HG02759 (cell line): ENCODE measurements at regions not wholly inside any gene's neighbourhood (a gene's known extent, or its start where the extent isn't known, plus 50 kb on each side); places are given as distances from the start of the nearest gene placed in this dataset.

Source experiments
- ATAC-seq: cut with Tn5 transposase; IDR thresholded peaks from one replicate; pipeline ENCODE4 v1.9.1; 2021; ENCODE audit warnings: mild to moderate bottlenecking, moderate library complexity; ENCODE audit not compliant: unreplicated experiment

- no peak for ATAC-seq
Measured at GRCh38 chr5:6806668-6807067, 93.4 kb downstream of the TENT4A start.

- ATAC-seq = no peak
Measured at GRCh38 chr5:6808462-6808861, 95.2 kb downstream of the TENT4A start.

DNA sequence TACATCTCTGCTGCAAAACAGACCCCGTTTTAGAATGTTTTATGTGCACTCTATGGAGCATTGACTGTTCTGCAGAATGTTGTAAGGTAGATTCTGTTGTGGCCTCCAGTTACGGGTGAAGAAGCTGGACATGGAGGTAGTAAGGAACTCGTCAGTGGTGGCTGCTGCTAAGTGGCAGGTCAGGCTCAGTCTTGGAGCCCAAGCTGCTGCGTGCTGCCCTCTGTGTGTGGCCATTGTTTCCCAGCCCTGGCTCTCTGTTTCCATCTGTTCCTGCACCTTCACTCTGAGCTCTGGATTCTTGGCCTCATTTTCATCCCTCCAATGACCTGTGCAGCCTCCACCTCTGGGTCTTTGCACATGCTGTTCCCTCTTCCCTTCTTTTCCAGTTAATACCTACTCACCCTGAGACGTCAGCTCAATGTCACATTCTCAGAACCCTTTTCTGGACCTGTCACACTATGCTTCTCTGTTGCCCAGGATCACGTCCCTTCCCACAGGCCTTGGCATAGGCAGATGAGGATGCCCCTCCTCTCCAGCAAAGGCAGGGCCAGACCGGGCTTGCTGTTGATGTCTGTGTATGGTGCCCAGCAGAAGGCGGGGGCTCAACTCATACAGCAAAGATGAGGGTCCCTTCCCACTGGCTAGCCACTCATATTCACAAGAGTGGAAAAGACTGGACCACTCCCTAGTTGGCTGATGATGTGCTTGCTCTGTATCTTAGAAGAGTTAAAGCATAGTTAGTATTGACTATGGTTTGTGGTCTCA is 97.6 kb downstream of the TENT4A start:
- ATAC-seq = no peak

- ATAC-seq = no peak
Measured at GRCh38 chr5:6812091-6812490, 98.9 kb downstream of the TENT4A start.

DNA sequence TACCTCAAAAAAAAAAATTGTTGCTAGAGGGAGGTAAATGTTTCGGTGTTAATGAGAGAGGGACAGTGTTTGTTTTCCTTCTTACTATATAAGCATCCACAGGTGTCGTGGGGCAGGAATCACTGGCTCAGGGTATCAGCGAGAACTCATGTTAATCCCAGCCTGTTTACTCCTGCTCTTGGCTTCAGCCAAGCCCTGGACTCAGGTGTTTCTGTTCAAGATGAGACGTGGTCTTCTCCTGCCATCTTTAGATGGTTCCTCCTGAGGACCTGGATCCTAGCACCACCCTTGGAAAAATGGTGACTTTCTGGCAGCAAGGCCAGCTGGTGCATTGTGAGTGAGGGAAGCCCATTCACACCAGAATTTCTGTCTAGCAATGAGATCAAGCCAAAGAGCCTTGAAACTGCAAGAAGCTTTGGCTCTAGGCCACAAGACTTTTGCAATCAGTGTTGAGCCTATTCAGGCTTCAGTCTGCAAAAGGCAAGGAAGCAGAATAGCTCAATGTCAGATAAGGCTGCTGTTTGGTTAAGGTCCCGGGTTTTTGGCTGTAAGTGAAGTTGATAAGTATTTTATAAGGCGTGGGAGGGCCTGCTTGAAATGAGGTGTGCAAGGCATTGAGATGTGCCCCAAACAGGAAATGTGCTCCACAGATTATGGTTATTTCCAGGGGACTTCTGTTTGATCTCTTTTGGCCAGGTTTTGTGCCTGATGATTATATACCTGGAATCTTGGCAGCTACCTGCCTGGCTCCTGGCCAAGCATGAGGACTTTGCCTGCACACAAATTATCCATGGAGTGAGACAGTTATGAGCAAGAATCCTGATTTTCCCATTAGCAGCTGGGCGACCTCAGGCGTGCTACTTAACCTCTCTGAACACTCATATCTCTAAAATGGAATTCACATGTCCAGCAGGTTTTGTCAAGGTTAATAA is 99.8 kb downstream of the TENT4A start:
- no peak for ATAC-seq

- ATAC-seq = no peak
Measured at GRCh38 chr5:6814816-6815215, 101.6 kb downstream of the TENT4A start.

- no peak for ATAC-seq
Measured at GRCh38 chr5:6818594-6819511, 105.6 kb downstream of the TENT4A start.

DNA sequence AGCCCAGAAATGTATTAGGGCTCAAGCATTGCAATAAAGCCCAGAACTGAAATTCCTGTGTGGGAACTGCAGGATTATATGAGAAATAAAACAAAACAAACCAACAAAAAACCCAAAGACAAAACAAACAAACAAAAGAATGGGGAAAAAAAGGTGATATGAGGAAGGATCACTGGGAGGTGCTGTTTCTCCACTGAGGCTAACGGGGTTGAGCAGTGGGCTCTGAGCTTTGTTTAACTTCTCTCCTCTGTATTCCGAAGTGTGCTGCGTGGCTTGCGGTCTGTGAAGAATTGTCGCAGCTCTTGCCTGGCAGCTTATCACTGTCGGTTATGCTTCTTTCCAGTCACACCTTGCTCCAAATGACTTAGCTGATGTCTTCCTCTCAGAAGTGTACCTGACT is 106.3 kb downstream of the TENT4A start:
- no peak for ATAC-seq

GRCh38 chr5:6820851-6821479 is 107.7 kb downstream of the TENT4A start:
- ATAC-seq = no peak

DNA sequence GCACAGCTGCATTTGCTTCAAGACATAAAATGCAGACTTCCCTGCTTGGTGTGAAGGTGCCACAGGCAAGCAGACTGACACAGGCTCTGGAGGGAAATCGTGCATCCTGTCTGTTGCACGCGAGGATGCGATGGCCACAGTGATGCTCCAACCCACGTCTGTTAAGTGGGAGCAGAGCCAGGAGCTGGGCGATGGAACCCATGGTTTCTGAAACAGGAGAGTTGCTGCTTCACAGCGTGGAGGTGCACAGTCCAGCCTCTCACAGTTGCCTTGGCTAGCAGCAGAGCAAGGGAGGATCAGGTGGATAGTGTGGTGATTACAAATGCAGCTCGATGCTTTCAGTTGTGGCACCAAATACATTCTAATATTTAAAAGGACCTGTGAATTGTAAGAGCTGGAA is 108.8 kb downstream of the TENT4A start:
- ATAC-seq = no peak

DNA sequence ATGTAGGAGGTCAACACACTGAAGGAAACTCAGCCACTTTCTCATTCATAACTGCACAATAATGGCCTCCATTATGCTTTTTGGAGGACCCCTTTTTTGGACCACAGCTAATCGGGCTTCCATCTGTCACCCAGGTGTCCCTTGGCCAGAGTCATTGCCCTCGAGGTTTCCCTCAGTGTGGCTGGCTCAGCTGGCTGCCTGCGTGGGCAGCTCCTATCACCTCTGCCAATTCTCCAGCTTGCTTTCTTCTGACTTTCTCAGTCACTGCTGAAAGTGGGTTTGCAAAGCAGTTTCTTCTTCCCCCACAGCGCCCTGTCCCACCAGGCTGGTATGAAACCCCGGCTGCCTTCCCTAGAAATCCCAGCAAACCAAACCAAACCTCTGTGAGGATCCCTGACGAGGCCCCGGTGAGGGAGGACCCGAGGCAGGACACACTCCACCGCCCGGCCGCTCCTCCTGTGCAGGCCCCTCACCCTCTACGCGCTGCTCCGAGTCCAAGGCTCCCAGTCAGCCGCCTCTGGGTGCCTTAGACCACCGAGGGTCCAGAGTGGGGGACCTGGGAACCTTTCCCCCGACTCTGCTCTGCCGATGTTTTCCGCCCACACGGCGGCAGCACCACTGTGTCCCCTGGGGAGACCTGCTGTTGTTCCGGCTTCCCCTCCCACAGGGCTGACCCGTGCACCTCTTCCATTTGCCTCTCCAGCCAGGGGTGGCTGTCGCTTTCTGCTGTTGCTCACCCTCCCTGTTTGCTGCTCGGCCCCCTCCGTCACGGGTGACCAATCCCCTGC is 109.5 kb downstream of the TENT4A start:
- ATAC-seq = no peak

DNA sequence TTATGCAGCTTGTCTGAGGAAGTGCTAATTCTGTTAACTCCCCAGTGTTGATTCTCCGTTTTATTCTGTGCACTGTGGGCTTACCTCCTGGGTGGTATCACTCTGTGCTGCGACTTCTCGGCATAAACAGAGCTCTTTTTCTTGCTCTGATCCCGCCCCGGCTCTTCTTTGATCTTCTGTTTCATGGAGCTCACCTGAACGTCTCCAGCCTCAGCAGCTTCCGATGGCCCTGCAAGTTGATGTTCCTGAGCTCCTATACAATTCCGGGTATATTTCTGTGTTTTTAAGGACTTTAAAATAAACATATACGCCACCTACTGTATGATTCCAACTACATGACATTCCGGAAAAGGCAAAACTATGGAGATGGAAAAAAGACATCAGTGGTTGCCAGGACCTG is 110.8 kb downstream of the TENT4A start:
- ATAC-seq = no peak

DNA sequence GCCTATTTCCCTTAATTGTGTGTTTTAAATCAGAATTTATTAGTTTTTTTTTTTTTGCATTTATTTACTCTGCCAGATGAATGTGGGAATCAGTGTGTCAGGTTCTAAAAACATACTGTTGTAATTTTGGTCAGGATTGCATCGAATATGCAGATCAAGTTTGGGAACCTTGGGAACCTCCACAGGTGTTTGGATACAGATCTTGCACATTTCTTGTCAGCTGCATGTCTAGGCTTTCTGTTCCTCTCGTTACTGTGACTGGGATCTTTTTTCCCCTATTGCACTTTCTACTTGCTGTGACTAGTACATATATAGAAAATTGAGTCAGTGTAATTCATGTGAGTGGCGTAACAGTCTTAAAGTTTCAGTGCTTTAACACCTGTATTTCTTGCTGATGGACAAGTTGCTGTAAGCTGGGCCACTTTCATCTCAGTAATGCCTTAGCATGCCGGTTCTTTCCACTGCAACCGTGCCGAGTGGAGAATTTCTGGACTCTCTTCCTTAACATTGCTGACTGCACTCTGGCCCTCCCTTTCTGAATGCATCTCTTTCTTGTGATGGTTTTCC is 112.5 kb downstream of the TENT4A start:
- ATAC-seq = no peak

- no peak for ATAC-seq
Measured at GRCh38 chr5:6826756-6827155, 113.5 kb downstream of the TENT4A start.

DNA sequence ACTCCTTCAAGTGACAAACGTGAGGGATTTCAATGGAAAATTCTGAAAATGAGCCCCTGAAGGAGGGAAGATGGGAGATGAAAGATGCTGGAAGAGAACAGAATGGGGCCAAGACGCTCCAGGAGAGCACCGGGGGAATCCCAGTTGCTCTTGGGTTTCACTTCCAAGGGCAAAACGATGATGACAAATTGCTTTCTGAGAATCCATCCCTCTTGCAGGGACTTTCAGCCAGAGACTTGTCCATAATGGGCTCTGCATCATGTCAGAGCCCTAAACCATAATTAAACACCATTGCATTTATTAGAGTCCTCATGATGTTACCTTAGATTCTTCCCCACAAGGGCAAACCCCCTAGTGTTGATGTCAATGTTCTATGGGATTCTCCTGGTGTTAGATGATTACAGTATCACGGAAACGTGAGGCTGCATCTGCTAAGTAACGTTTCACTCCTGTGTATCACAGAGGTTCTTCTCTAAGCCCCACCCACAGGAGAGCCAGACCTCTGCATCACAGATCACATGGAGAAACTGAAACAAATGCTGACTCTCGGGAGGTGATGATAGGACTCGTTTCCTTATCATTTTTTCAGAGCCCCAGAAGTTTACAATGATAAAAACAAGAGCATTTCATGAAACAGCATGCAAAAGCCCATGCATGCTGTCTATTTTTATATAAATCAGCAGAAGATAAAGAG is 114.4 kb downstream of the TENT4A start:
- ATAC-seq = peak; percentile 59

DNA sequence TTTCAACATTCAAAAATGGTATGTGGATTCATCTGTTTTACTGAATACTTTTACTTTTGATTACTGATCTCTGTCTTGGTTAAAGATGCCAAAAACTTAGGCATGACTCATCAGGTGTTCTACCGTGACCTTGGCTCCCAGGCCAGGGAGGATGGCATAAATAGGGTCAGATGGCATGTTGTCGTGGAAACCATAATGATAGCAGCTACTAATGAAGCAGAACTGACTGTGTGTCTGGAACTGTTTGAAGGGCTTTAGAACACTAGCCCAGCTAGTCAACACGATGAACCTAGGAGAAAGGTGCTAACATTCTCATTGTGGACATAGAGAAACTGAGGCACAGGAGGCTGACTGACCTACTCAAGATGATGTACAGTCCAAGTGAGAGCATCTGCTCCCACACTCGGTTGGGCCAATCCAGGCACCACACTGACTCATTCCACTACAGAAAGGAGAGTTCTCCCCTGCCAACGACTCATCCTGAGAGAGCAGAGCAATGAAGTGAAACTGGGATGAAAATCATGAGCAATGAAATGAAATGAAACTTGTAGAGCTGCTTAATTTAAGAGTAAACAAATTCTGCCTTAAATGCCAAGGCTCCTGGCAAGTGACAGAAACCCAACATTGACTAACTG is 116.0 kb downstream of the TENT4A start:
- peak; percentile 89 for ATAC-seq

DNA sequence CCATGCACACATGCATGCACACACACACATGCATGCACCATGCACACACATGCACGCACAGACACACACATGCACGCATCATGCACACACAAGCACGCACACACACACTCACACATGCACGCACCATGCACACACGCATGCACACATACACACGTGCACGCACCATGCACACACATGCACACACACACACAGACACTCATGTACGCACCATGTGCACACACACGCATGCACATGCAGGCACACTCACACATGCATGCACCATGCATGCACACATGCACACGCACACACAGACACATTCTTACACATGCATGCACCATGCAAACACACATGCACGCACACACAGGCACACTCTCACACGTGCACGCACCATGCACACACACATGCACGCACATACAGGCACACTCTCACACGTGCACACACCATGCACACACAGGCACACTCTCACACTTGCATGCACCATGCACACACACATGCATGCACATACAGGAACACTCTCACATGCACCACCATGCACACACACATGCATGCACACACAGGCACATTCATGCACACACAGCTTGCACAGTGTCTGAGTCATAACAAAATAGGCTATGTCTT is 117.5 kb downstream of the TENT4A start:
- ATAC-seq = no peak
